GM12872 (cell line): ENCODE measurements at regions not wholly inside any gene's neighbourhood (a gene's known extent, or its start where the extent isn't known, plus 50 kb on each side); places are given as distances from the start of the nearest gene placed in this dataset.

Source experiments
- TF ChIP-seq, protein P1 (sequence below): IDR thresholded peaks from 3 replicates; pipeline ENCODE4 v1.5.1; 2011; ENCODE audit warnings: low read depth, mild to moderate bottlenecking, low read length, moderate library complexity; ENCODE audit not compliant: insufficient read depth

DNA sequence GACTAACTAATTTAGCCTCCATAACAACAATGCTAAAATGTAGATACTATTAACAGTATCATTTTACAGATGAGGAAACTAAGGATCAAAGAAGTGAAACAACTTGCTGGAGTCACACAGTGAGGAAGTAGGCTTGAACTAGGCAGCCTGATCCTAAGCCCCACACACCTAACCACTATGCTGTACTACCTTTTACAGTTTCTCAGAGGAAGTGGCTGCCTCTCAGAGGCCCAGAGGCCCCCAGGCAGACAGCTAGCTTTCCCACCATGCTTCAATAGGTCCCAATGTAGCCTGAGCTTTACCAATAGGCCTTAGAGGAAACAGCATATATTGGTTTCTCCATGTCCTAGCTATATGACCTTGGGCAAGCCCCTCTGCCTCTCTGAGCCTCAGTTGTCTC, 69.4 kb upstream of the PJA1 start:
- TF ChIP-seq, protein P1, sequence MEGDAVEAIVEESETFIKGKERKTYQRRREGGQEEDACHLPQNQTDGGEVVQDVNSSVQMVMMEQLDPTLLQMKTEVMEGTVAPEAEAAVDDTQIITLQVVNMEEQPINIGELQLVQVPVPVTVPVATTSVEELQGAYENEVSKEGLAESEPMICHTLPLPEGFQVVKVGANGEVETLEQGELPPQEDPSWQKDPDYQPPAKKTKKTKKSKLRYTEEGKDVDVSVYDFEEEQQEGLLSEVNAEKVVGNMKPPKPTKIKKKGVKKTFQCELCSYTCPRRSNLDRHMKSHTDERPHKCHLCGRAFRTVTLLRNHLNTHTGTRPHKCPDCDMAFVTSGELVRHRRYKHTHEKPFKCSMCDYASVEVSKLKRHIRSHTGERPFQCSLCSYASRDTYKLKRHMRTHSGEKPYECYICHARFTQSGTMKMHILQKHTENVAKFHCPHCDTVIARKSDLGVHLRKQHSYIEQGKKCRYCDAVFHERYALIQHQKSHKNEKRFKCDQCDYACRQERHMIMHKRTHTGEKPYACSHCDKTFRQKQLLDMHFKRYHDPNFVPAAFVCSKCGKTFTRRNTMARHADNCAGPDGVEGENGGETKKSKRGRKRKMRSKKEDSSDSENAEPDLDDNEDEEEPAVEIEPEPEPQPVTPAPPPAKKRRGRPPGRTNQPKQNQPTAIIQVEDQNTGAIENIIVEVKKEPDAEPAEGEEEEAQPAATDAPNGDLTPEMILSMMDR: no peak

DNA sequence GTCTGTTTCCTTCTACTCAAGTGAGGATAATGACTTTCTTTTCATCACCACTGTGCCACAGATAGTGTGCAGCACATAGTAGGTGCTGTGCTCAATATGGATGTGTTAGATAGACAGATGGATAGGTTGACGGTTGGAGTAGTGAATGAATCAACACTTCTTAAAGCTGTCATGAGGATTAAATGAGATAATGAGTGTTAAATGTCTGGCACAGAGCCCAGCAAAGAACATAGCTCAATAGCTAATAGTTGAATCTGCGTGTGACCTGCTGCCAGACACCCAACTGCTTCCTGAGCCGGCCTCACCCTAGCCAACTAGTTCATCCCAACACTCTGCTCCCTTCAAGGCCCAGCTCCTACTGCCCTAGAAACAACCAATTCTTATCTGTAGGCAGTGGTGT, 67.7 kb upstream of the PJA1 start:
- TF ChIP-seq, protein P1: no peak

DNA sequence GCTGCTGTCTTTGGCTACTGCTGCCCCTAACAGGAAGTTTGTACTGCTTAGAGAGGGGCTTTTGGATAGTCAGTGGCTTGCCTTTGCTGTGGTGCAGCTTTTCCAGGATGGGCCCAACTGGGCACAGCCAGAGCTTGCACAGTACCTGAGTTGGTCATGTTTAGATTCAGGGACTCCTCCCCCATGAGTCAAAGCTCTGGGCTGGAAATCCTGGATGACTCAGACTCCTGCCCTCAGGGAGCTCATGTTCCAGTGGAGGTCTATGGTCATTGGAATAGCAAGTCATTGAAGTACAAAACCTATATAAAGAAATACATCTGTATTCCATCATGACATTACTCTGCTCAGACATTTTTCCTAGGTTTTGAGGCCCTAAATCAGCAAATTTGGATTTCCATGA, 66.7 kb upstream of the PJA1 start:
- TF ChIP-seq, protein P1: no peak

DNA sequence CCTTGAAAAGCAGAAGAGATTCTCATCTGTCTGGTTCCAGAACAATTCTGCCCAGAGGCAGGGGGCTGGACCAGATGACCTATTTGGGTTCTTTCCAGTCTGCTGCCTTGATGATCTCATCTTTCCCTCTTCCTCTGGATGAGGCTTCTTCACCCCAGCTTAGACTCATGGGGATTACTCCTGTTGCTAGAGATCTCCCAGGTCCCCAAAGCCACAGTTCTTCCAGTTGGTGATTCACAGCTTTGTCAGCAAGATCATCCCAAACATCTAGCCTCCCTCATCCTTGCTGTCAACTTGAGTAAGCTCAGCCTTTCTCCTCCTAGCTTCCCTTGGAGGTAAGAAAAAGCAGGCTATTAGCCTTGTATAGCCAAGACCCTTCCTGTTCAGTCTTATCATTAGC, 64.2 kb upstream of the PJA1 start:
- TF ChIP-seq, protein P1: no peak

DNA sequence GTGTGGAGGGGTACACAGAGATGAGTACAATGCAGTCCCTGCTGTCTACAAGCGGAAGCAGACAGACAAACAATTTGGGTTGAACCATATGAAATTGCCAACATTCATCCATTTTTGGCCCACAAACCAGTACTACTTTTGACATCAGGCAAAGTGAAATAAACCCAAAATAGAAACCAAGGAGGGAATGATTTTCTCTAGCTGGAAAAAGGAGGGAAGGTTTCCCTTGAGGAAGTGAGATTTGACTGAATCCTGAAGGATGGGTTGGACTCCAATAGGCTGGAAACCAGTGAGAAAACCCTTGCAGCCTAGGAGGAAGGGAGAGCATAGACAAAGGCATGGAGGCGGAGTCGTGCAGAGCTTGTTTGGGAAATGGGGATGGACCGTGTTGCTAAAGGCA, 63.5 kb upstream of the PJA1 start:
- TF ChIP-seq, protein P1: no peak

DNA sequence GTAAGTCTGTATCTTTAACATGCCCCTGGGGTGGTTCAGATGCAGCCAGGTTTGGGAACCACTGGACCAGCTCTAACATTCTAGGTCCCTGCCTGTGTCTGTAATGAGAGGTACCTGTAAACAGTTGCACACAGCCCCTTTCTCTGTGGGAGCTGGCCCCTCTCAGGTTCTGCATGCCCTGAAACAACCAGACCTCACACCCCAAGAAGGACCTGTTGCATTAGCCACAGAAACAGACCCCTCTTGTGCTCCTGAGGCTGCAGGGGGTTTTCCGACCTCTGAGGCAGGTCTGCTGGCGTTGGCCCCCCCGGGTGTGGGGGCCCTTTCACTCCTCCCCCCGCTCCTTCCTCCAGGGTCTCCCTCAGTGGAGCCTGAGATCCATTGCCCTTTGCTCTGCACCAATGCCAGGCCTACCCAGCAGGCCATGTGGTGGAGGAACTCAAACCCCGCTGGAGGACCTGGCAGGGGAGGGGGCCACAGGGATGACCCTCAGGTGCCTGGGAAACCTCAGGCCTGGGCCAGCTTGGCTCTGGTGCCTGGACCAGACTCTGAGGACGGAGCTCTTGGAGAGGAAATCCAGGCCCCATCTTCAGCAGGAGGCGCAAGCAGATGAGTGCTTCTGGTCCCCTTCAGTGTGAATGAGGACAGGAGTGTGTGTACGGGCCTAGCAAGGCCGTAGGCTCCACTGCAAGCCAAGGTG, 61.4 kb upstream of the PJA1 start:
- TF ChIP-seq, protein P1: no peak

DNA sequence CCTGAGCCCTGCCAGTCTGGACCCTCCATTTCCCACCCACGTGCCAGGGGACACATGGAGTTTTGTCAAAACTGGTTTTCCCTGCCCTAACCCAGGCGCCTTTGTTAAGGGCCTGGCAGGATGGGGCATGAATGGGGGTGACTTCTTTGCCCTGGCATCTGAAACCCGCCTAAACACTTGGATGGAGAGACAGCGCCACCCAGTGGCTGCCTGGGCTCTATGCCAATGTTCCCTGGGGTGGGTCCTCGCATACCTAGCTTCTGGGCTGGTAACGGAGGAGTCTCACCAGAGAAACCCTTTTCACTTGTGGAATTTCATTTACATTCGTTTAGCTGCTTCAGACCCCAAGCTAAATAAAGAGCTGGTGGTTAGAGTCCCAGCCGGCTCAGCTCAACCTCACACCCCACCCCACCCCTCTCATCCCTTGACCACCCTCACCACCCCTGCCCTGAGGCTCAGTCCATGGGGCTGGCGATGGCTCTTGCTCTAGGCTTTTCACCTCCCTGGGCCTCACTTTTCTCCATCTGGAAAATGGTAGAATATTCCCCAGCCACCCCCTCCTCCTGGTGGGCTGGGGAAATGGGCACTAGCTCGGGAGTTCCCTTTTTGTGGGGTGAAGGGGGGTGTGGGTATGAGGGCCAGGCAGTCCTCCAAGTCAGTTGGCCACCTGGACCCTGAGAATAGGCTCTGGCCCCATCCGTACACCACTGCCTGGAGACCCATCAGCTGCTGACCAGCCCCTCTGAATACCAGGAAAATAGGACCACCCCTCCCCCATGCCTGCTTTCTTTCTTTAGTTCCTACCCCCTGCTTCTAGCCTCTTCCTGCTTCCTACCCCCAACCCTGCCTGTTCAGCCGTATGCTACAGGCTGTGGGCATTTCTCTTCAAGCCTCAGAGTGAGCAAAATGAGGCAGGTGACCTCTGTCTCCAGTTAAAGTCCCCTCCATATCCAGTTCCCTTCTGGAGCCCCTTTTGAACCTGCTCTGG, 57.1 kb upstream of the PJA1 start:
- TF ChIP-seq, protein P1: peak; percentile 71
